Keratinocyte (primary cell): ENCODE measurements at regions not wholly inside any gene's neighbourhood (a gene's known extent, or its start where the extent isn't known, plus 50 kb on each side); places are given as distances from the start of the nearest gene placed in this dataset.

Source experiments
- DNase-seq: peaks from one replicate; pipeline ENCODE4 v3.0.0-alpha.2; 2011; ENCODE audit warnings: low read depth, missing footprints, low spot score
- FAIRE-seq: peaks from 2 replicates; lab custom pipeline; 2011; peaks lifted over from hg19 to GRCh38; lab: Jason Lieb, UNC
- H2AFZ ChIP-seq: 2 replicates; pipeline ENCODE4 v1.6.0; 2012; ENCODE audit warnings: low read length, control low read depth, inconsistent platforms; ENCODE audit not compliant: control insufficient read depth
- H3K27ac ChIP-seq: 2 replicates; pipeline ENCODE4 v1.5.1; 2011; ENCODE audit warnings: low read length; ENCODE audit not compliant: control insufficient read depth, insufficient read depth
- H3K27me3 ChIP-seq: 3 replicates; pipeline ENCODE4 v1.6.0; 2011; ENCODE audit warnings: low read length; ENCODE audit not compliant: control insufficient read depth, insufficient read depth; ENCODE audit errors: extremely low read depth
- H3K36me3 ChIP-seq, 2 experiments: 2 replicates in 1 of 2; 3 replicates in 1 of 2; pipeline ENCODE4 v1.5.1; 2011; ENCODE audit warnings: low read length in 2 of 2, mild to moderate bottlenecking in 1 of 2; ENCODE audit not compliant: control insufficient read depth in 2 of 2, insufficient read depth in 2 of 2; ENCODE audit errors: extremely low read depth in 1 of 2
- H3K4me1 ChIP-seq: 3 replicates; pipeline ENCODE4 v1.5.1; 2011; ENCODE audit warnings: low read length; ENCODE audit not compliant: control insufficient read depth, insufficient read depth; ENCODE audit errors: extremely low read depth
- H3K4me2 ChIP-seq: 3 replicates; pipeline ENCODE4 v1.6.0; 2011; ENCODE audit warnings: low read depth, low read length; ENCODE audit not compliant: control insufficient read depth, insufficient read depth; ENCODE audit errors: extremely low read depth
- H3K4me3 ChIP-seq, 3 experiments: fragments of 200-600 bp in 1 of 3; sonication (generic) in 1 of 3; 2 replicates in 2 of 3; 3 replicates in 1 of 3; pipeline ENCODE4 v1.5.1; 2011 to 2016; ENCODE audit warnings: low read length in 3 of 3, mild to moderate bottlenecking in 3 of 3, control low read depth in 2 of 3, inconsistent platforms in 1 of 3, low read depth in 1 of 3, mixed read lengths in 1 of 3, mixed run types in 1 of 3, moderate library complexity in 1 of 3; ENCODE audit not compliant: control insufficient read depth in 2 of 3, insufficient read depth in 2 of 3; ENCODE audit errors: extremely low read depth in 1 of 3
- H3K79me2 ChIP-seq: 2 replicates; pipeline ENCODE4 v1.6.0; 2012; ENCODE audit warnings: low read length; ENCODE audit not compliant: control insufficient read depth, insufficient read depth
- H3K9ac ChIP-seq: 3 replicates; pipeline ENCODE4 v1.6.0; 2011; ENCODE audit warnings: low read length; ENCODE audit not compliant: control insufficient read depth, insufficient read depth; ENCODE audit errors: extremely low read depth
- H3K9me1 ChIP-seq: 3 replicates; pipeline ENCODE4 v1.6.0; 2011; ENCODE audit warnings: low read length; ENCODE audit not compliant: control insufficient read depth, insufficient read depth; ENCODE audit errors: extremely low read depth
- H3K9me3 ChIP-seq: 2 replicates; pipeline ENCODE4 v1.5.1; 2012; ENCODE audit warnings: low read depth, low read length; ENCODE audit not compliant: control insufficient read depth
- H4K20me1 ChIP-seq: 3 replicates; pipeline ENCODE4 v1.6.0; 2011; ENCODE audit warnings: low read length; ENCODE audit not compliant: control insufficient read depth, insufficient read depth; ENCODE audit errors: extremely low read depth
- CTCF ChIP-seq, 3 experiments: IDR thresholded peaks in 1 of 3; conservative IDR thresholded peaks in 1 of 3; optimal IDR thresholded peaks in 1 of 3; 2 replicates in 2 of 3; 3 replicates in 1 of 3; pipeline versions ENCODE3 to v1.5.1; 2011; ENCODE audit warnings: low read length in 3 of 3, mild to moderate bottlenecking in 3 of 3, moderate library complexity in 2 of 3, control low read depth in 1 of 3, inconsistent platforms in 1 of 3; ENCODE audit not compliant: insufficient read depth in 2 of 3; ENCODE audit errors: extremely low read depth in 1 of 3
- EZH2 ChIP-seq: IDR thresholded peaks from one replicate; pipeline ENCODE4 v1.6.1; 2012; ENCODE audit warnings: inconsistent platforms, mild to moderate bottlenecking, low read length, moderate library complexity
- dilution Hi-C: fragments of 300-500 bp; cut with MboI; formaldehyde crosslinking; loops from one replicate; pipeline ENCODE4 v1.7.0; 2020; ENCODE audit warnings: low sequenced_read_pairs; ENCODE audit not compliant: extremely low pct_ligation_motif_present

DNA sequence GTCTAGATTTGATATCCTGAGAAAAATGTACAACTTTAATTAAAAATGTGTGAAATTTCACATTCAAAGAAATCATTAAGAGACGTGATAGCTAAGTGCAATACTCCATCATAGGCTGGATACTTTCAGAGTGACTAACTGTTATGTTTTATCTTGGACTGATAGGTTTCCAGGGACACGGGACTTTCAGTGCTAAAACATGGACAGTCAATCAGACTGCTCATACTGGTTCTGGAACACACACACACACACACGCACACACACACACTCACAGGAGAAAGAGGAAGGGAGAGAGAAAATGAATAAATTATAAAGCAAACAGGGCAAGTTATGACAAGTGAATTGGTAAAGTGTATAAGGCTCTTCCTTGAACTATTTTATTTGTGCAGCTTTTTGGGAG lies 955.9 kb downstream of the SLITRK5 start:
- peaks cover 2% of the 10 kb centered on the region for H3K9me3 ChIP-seq
- no peak overlapping the region for H3K9ac ChIP-seq
- H3K36me3 ChIP-seq, result no peaks in the 10 kb centered on the region
- H3K27ac ChIP-seq, result no peak overlapping the region
- TF ChIP-seq CTCF (optimal IDR thresholded peaks at IDR 0.05 in 1 of 3, IDR thresholded peaks at IDR 0.05 in 1 of 3, conservative IDR thresholded peaks at IDR 0.05 in 1 of 3; ENCODE audit: extremely low read depth in 1 of 3, insufficient read depth in 2 of 3, low read length in 3 of 3) (no peak), EZH2 (no peak)
- no peaks in the 10 kb centered on the region for H4K20me1 ChIP-seq
- FAIRE-seq (no peak), DNase-seq (no peak)
- H3K27me3 ChIP-seq, result no peaks in the 10 kb centered on the region
- no peak overlapping the region for H3K4me3 ChIP-seq
- H3K4me1 ChIP-seq, result peaks cover 7% of the 10 kb centered on the region
- H3K4me2 ChIP-seq, result no peak overlapping the region
- dilution Hi-C loops, result no loop called here
- no peaks in the 10 kb centered on the region for H3K9me1 ChIP-seq
- H2AFZ ChIP-seq, result no peak overlapping the region
- H3K79me2 ChIP-seq, result no peaks in the 10 kb centered on the region

- H3K36me3 ChIP-seq, result no peaks in the 10 kb centered on the region
- H3K27me3 ChIP-seq, result no peaks in the 10 kb centered on the region
- no peak overlapping the region for H2AFZ ChIP-seq
- no peak overlapping the region for H3K4me2 ChIP-seq
- no peak overlapping the region for H3K4me3 ChIP-seq
- H3K9ac ChIP-seq, result no peak overlapping the region
- no peak overlapping the region for H3K27ac ChIP-seq
- FAIRE-seq, result no peak
- no peaks in the 10 kb centered on the region for H3K9me3 ChIP-seq
- H3K79me2 ChIP-seq, result no peaks in the 10 kb centered on the region
- dilution Hi-C loops, result no loop called here
- no peaks in the 10 kb centered on the region for H3K4me1 ChIP-seq
- TF ChIP-seq CTCF (optimal IDR thresholded peaks at IDR 0.05 in 1 of 3, IDR thresholded peaks at IDR 0.05 in 1 of 3, conservative IDR thresholded peaks at IDR 0.05 in 1 of 3; ENCODE audit: extremely low read depth in 1 of 3, insufficient read depth in 2 of 3, low read length in 3 of 3) (no peak), EZH2 (no peak)
- H4K20me1 ChIP-seq, result no peaks in the 10 kb centered on the region
- no peaks in the 10 kb centered on the region for H3K9me1 ChIP-seq
- DNase-seq, result no peak
Observed at GRCh38 chr13:88628882-88629281, 957.7 kb downstream of the SLITRK5 start.
